ENCODE measurements at regions not wholly inside any gene's neighbourhood (a gene's known extent, or its start where the extent isn't known, plus 50 kb on each side); places are given as distances from the start of the nearest gene placed in this dataset.
"Not testable (repeated sequence)": the region's sequence is repeated elsewhere in the genome, so short reads cannot be mapped to it uniquely, and the experiment has no call there.

DNA sequence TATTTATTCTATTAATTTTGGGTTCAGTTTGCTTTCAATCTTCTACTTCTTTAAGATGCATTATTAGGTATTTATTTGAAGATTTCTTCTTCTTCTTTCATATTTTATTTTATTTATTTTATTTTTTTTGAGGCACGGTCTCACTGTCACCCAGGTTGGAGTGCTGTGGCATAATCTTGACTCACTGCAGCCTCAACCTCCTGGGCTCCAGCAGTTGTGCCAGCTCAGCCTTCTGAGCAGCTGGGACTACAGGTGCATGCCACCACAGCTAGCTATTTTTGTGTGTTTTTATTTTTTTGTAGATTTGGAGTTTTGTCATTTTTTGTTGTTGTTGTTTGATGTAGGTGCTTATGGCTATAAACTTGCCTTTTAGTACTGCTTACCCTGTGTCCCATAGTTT is 543.2 kb upstream of the SGO1 start:
- no peak for DNase-seq (ENCODE audit: low read depth)

GRCh38 chr3:20726786-20727185 is 540.8 kb upstream of the SGO1 start:
- no peak for DNase-seq (ENCODE audit: low read depth)

GRCh38 chr3:20724241-20724640 is 538.2 kb upstream of the SGO1 start:
- DNase-seq (ENCODE audit: low read depth) = no peak

- not testable (repeated sequence) for DNase-seq (ENCODE audit: low read depth)
Measured at GRCh38 chr3:20716425-20716824, 530.4 kb upstream of the SGO1 start.

GRCh38 chr3:20701641-20702040 is 515.6 kb upstream of the SGO1 start:
- DNase-seq (ENCODE audit: low read depth) = no peak

DNA sequence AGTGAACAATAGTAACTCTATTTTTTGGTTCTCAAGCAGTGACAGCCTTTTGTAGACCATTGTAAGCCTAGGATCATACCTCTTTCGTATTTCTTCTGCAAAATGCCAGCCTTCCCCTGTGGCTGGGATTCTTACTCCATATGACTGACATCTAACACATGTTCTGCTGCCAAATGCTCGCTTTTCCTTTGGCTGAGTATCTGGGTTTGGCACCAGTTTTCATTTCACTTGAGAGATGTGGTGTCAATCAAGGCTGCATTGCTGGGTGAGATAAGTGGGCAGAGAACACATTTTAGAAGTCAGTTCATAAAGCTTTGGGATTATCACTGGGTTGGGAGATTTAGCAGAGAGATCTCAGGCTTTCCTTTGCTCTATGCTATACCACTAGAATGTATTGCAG is 514.7 kb upstream of the SGO1 start:
- no peak for DNase-seq (ENCODE audit: low read depth)

DNA sequence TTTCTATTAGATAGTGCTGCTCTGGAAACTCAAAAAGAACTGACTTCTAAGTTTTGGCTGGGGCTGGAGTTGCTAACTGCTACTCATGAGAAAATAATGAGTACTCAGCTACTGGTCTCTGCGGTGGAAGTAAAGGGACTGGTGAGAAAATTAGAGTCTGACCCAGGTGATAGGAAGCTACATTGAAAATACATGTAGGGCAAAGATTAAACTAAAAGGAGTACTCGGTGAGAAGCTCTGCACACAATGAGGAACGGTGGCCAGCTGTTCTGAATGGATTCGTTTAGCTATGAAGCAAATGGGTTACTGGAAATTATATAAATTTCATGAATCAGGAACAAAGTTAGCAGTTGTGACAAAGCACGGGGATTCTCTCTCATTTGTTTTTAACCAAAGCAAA is 512.9 kb upstream of the SGO1 start:
- no peak for DNase-seq (ENCODE audit: low read depth)

DNA sequence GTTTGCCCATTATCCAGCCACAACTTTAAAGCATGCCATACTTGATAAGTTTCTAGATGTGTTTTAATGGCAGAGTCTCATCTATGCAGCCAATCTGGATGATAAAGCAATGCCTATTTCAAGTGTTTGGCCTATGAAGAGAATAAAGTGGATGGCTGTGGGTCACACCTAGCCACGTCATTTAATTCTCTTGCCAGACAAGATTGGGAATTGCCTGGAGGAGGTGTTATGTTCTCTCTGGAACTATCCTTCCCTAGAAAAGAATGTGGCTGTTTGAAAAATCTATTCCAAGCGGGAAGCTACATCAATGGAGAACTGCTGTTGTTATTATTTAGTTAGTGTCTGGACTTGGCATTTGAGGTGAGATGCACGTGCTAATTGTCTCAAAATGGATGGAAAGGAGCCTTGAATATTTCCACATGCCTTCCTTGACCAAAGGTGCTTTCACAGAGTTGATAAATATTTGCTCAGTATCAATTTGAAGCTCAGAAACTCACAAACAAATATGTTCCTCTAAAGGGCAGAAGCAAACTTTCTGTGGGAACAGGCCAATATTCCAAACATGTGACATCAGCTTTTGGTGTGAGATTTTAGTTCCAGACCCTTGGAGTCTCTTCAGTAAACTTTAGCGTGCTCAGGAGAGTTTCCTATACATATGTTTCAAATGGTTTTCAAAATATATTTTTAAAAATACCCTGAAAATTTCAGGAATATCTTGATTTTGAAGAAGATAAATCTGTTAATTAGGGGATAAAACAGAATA is 510.6 kb upstream of the SGO1 start:
- DNase-seq (ENCODE audit: low read depth) = no peak

GRCh38 chr3:20692675-20693074 is 506.7 kb upstream of the SGO1 start:
- DNase-seq (ENCODE audit: low read depth) = no peak

DNA sequence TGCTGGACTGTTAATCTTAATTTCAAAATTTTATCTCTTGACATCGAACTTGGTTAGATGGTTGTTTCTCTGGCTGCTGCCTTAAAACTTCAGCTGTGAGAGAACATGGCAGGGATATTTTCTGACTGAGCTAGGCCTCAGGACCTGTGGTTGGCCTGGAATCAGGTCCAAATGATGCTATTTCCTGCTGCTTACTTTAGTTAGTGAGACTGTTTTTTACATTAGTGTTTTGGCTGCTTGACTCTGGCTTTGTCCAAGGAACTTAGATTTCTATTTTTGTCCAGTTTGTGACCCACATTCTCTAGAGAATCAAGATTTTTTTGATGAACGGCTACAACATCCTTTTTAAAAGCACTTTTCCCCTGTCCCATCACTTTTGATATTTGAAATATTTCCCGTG is 497.9 kb upstream of the SGO1 start:
- DNase-seq (ENCODE audit: low read depth) = no peak

DNA sequence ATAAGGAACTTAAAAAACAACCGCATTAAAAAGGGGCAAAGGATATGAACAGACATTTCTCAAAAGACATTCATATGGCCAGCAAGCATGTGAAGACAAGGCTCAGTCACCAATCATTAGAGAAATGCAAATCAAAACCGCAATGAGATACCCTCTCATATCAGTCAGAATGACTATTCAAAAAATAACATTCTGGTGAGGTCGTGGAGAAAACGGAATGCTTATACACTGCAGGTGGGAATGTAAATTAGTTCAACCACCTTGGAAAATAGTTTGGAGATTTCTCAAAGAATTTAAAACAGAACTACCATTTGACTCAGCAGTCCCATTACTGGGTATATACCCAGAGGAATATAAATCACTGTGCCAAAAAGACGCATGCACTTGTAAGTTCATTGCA is 496.6 kb upstream of the SGO1 start:
- no peak for DNase-seq (ENCODE audit: low read depth)

- DNase-seq (ENCODE audit: low read depth) = no peak
Measured at GRCh38 chr3:20680990-20681628, 495.1 kb upstream of the SGO1 start.

DNA sequence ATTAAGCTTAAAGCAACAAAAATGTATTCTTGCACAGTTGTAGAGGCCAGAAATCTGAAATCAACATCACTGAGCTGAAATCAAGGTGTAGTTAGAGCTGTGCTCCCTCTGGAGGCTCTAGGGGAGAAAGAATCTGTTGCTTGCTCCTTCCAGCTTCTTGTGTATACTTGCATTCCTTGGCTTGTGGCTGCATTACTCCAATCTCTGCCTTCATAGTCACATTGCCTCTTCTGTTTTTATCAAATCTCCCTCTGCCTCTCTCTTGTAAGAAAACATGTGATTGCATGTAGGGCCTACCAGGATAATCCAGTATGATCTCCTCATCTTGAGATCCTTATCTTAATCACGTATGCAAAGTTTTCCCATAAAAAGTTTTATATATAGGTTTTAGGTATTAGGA is 487.9 kb upstream of the SGO1 start:
- no peak for DNase-seq (ENCODE audit: low read depth)

DNA sequence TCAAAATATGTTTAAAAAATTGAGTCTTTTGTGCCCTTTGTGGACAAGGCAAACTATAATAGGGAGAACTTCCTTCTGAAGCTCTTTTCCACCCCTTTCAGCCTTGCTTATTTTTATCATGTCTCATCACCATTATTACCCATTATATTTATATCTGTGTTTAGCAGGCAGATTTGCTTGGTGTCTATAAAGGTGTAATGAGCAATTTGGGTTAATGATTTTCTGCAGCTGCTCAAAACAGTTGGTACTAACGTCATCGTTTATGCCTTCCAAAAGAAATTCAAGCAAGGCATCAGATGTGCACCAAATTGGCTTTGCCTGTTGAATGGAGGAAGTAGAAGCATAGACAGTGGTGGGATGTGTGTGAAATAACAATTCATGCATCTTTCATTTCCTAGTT is 483.7 kb upstream of the SGO1 start:
- DNase-seq (ENCODE audit: low read depth) = no peak

GRCh38 chr3:20669184-20669583 is 483.2 kb upstream of the SGO1 start:
- no peak for DNase-seq (ENCODE audit: low read depth)

GRCh38 chr3:20668411-20668810 is 482.4 kb upstream of the SGO1 start:
- no peak for DNase-seq (ENCODE audit: low read depth)

GRCh38 chr3:20666091-20666490 is 480.1 kb upstream of the SGO1 start:
- no peak for DNase-seq (ENCODE audit: low read depth)

DNA sequence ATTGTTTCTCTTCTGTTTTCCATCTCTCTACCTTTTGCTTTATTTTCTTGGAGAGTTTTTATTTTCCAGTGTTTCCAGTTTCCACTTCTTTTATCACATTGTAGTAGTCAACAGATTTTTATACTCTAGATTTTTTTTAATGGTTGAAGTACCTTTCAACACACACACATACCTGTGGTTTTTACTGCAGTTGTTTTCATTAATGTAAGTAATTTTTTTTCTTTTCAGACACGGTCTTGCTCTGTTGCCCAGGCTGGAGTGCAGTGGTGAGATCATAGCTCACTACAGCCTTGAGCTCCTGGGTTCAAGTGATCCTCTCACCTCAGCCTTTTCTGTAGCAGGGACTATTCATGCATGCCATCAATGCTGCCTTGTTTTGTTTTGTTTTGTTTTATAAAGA is 472.5 kb upstream of the SGO1 start:
- DNase-seq (ENCODE audit: low read depth) = no peak

DNA sequence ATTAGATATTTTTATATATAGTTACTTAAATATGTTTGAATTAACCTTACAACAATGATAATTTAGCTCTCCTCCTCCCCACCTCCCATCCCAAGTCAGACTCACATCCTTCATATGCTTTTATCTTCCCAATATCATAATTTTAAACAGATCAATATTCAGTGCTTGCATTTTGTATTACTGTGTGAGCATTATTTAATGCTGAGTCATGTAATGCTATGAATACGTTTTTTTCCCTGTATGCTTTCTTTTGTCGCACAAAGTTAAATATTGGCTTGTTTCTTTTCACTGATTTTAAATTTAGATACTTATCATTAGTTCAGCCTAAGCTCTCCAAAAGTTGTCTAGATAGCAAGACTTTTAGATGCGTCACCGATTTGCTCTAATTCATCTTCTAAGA is 471.6 kb upstream of the SGO1 start:
- no peak for DNase-seq (ENCODE audit: low read depth)

DNA sequence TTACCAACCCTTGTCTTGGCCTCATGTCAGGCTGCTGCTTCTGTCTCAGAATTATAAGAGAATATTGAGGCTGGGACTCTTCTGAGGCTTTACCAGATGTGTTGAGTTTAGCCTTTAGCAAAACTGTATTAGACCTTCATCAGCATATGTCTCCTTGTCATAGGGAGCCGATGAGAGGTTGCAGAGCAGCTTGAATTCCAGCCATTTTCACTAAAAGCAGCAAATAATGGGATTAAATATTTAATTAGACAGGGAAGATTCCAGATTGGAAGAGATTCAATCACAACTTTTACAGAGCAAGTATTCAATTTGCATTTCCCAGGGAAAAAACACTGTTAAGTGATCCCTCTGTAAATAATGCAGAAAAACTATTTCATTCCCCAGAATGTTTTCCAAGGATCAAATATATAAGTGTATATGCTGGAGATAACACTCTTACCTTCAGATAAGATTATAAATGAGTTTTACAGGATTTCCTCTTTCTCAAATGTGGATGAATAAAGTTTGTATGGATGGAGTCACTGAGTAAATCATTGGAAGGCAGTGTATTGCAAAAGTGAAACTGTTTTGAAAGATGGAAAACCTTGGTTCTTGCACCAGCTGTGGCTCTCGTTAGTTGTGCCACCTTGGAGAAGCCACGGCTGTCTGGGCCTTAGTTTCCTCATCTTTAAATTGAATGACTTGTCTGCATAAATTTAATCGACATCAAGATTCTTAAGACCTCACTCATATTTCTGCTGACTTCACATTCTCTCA is 466.4 kb upstream of the SGO1 start:
- no peak for DNase-seq (ENCODE audit: low read depth)

DNA sequence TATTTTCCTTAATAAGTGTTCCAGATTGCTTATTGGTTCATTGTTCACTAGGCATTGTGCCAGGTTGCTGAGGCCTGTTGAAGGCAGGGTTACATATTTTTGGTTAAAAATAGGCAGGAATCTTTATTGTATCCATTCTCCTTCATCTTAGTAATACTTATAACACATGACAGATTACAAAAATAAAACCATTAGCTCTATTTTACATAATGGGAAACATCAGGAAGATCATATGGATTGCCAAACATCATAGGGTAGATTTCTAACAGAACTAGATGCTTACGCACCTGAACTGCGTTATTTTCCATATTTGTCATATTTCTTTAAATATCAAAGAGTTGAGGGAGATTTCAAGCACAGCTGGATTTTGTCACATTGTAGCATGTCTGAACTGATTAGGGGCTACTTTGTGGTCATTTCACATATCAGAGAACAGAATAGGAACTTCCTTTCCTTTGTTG is 462.9 kb upstream of the SGO1 start:
- DNase-seq (ENCODE audit: low read depth) = no peak

DNA sequence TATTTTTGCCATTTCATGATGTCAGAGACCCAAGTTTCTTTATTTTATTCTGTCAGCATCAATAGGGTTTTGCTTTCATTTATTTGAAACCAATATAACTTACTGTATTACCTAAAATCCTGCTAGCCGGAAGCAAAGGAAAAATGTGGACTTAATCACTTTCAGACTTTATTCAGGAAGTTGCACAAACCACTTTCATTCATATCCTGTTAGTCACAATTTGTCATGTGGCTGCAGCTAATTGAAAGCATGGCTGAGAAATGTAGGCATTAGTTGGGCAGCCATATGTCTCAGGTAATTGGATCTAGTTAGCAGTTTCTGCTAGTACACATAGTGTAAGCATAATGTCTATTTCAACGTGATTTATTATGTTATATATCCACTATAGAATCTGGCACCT is 462.3 kb upstream of the SGO1 start:
- no peak for DNase-seq (ENCODE audit: low read depth)

DNA sequence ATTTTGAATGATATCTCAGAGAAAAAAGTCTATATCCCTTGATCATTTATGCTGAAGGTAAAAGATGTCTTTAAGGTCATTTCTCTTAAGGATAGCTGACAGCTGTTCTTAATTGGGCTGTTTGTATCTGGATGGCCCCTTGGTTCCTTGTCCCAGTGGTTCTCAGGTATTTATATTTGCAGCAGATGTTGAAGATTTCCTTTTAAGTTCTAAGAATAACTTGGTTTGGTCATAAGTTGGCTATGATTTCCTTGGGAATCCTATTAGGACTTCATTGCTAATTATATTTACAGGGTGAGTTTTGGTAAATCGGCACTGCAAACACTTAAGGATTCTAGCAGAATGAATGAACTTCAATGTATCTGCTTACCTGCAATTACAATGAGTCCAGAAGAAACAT is 460.4 kb upstream of the SGO1 start:
- DNase-seq (ENCODE audit: low read depth) = no peak

Data from T-helper 22 cell (primary cell).